ENCODE measurements at regions not wholly inside any gene's neighbourhood (a gene's known extent, or its start where the extent isn't known, plus 50 kb on each side); places are given as distances from the start of the nearest gene placed in this dataset.

- TF ChIP-seq CTCF (conservative IDR thresholded peaks at IDR 0.05) (no peak), ZFX (IDR thresholded peaks at IDR 0.05) (no peak)
These were observed 370.4 kb downstream of the ALG10 start for GRCh38 chr12:34392741-34393085.
